ENCODE measurements at regions not wholly inside any gene's neighbourhood (a gene's known extent, or its start where the extent isn't known, plus 50 kb on each side); places are given as distances from the start of the nearest gene placed in this dataset.

- TF ChIP-seq RAD21 (IDR thresholded peaks at IDR 0.05; ENCODE audit: low read depth) (no peak), CEBPB (IDR thresholded peaks at IDR 0.05) (no peak), EP300 (IDR thresholded peaks at IDR 0.05; ENCODE audit: borderline replicate concordance) (no peak), TEAD4 (IDR thresholded peaks at IDR 0.05) (no peak), USF1 (IDR thresholded peaks at IDR 0.05) (no peak), REST (IDR thresholded peaks at IDR 0.05; ENCODE audit: low read depth) (no peak), TAF1 (IDR thresholded peaks at IDR 0.05; ENCODE audit: low read depth) (no peak), FOXM1 (IDR thresholded peaks at IDR 0.05; ENCODE audit: borderline replicate concordance, low read depth) (no peak), ZBTB7A (IDR thresholded peaks at IDR 0.05; ENCODE audit: low read depth) (no peak), YY1 (IDR thresholded peaks at IDR 0.05; ENCODE audit: low read depth) (no peak)
These were observed 665.3 kb downstream of the TRHDE start for GRCh38 chr12:72937486-72937885.

Measured in Ishikawa (cell line).